ENCODE measurements at regions not wholly inside any gene's neighbourhood (a gene's known extent, or its start where the extent isn't known, plus 50 kb on each side); places are given as distances from the start of the nearest gene placed in this dataset.

DNA sequence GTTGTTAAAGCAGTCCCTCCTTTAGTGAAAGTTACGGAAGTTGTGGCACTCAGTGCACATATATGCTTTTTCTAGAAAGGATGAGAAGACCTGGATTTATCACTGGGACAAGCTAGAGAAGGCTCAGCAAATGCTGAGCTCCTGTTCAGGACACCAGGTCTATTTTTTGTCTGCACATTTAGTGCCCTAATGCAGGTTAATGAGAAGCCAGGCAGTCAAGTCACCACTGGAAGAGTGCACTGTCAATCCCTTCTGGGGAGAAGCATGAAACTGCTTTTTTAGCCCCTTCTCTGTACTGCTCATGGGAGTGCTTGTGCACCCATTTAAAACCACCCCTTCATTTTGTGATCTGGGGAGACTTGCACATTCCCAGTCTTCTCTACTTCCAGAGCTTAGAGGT is 624.1 kb upstream of the USP24 start:
- DNase-seq (ENCODE audit: low read depth in 2 of 2): no peak
- no peak overlapping the region for H3K4me2 ChIP-seq (ENCODE audit: extremely low read depth, insufficient read depth, low read length)
- H3K36me3 ChIP-seq (ENCODE audit: control insufficient read depth, insufficient read depth, low read length): no peaks in the 10 kb centered on the region
- H3K27ac ChIP-seq (ENCODE audit: insufficient read depth, low read length): no peak overlapping the region
- no peak overlapping the region for H2AFZ ChIP-seq (ENCODE audit: low read length)
- no peak overlapping the region for H3K9ac ChIP-seq (ENCODE audit: insufficient read depth, low read length)
- H3K4me1 ChIP-seq (ENCODE audit: control insufficient read depth, extremely low read depth, insufficient read depth, low read length): peaks cover 2% of the 10 kb centered on the region
- no peaks in the 10 kb centered on the region for H3K79me2 ChIP-seq (ENCODE audit: control insufficient read depth, insufficient read depth, low read length)
- no peaks in the 10 kb centered on the region for H3K27me3 ChIP-seq (ENCODE audit: control insufficient read depth, insufficient read depth, low read length)
- no peaks in the 10 kb centered on the region for H4K20me1 ChIP-seq (ENCODE audit: control insufficient read depth, extremely low read depth, insufficient read depth, low read length)
- no peak overlapping the region for H3K4me3 ChIP-seq (replicated peaks in 1 of 4; ENCODE audit: control extremely low read depth in 1 of 4, insufficient read depth in 1 of 4, low read depth in 3 of 4, low read length in 4 of 4)
- no peak for TF ChIP-seq EZH2 (IDR thresholded peaks at IDR 0.05; ENCODE audit: low read length, missing control alignments)
- TF ChIP-seq, protein P1, sequence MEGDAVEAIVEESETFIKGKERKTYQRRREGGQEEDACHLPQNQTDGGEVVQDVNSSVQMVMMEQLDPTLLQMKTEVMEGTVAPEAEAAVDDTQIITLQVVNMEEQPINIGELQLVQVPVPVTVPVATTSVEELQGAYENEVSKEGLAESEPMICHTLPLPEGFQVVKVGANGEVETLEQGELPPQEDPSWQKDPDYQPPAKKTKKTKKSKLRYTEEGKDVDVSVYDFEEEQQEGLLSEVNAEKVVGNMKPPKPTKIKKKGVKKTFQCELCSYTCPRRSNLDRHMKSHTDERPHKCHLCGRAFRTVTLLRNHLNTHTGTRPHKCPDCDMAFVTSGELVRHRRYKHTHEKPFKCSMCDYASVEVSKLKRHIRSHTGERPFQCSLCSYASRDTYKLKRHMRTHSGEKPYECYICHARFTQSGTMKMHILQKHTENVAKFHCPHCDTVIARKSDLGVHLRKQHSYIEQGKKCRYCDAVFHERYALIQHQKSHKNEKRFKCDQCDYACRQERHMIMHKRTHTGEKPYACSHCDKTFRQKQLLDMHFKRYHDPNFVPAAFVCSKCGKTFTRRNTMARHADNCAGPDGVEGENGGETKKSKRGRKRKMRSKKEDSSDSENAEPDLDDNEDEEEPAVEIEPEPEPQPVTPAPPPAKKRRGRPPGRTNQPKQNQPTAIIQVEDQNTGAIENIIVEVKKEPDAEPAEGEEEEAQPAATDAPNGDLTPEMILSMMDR (conservative IDR thresholded peaks at IDR 0.05 in 1 of 2, IDR thresholded peaks at IDR 0.05 in 1 of 2; ENCODE audit: low read depth in 1 of 2, low read length in 2 of 2): no peak
- H3K9me3 ChIP-seq (ENCODE audit: control insufficient read depth, insufficient read depth, low read depth, low read length): no peaks in the 10 kb centered on the region

DNA sequence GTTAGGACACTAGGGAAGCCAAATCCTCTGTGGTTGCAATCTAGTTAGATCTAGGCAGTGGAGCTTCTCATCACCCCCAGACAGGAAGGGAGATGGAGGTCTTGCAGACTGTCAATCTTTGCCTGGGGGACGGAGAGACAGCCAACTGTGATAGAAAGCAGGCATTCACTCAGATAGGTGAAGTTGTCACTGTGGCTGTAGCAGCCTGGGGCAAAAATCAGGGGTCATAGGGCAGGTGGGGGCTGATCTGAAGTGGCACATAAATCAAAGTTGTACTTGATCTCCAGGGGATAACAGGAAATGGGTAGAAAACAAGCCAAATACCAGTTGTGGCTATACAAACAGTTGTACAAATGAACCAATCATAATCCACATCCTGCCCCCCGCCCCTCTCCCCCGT is 620.9 kb upstream of the USP24 start:
- TF ChIP-seq, protein P1 (conservative IDR thresholded peaks at IDR 0.05 in 1 of 2, IDR thresholded peaks at IDR 0.05 in 1 of 2; ENCODE audit: low read depth in 1 of 2, low read length in 2 of 2): no peak
- TF ChIP-seq EZH2 (IDR thresholded peaks at IDR 0.05; ENCODE audit: low read length, missing control alignments): no peak
- no peak overlapping the region for H3K27ac ChIP-seq (ENCODE audit: insufficient read depth, low read length)
- no peaks in the 10 kb centered on the region for H3K27me3 ChIP-seq (ENCODE audit: control insufficient read depth, insufficient read depth, low read length)
- no peak overlapping the region for H3K4me3 ChIP-seq (replicated peaks in 1 of 4; ENCODE audit: control extremely low read depth in 1 of 4, insufficient read depth in 1 of 4, low read depth in 3 of 4, low read length in 4 of 4)
- DNase-seq (ENCODE audit: low read depth in 2 of 2): no peak
- H3K9ac ChIP-seq (ENCODE audit: insufficient read depth, low read length): no peak overlapping the region
- no peak overlapping the region for H2AFZ ChIP-seq (ENCODE audit: low read length)
- no peaks in the 10 kb centered on the region for H3K79me2 ChIP-seq (ENCODE audit: control insufficient read depth, insufficient read depth, low read length)
- H3K4me2 ChIP-seq (ENCODE audit: extremely low read depth, insufficient read depth, low read length): no peak overlapping the region
- peaks cover 14% of the 10 kb centered on the region for H3K4me1 ChIP-seq (ENCODE audit: control insufficient read depth, extremely low read depth, insufficient read depth, low read length)
- no peaks in the 10 kb centered on the region for H4K20me1 ChIP-seq (ENCODE audit: control insufficient read depth, extremely low read depth, insufficient read depth, low read length)
- no peaks in the 10 kb centered on the region for H3K36me3 ChIP-seq (ENCODE audit: control insufficient read depth, insufficient read depth, low read length)
- no peaks in the 10 kb centered on the region for H3K9me3 ChIP-seq (ENCODE audit: control insufficient read depth, insufficient read depth, low read depth, low read length)

DNA sequence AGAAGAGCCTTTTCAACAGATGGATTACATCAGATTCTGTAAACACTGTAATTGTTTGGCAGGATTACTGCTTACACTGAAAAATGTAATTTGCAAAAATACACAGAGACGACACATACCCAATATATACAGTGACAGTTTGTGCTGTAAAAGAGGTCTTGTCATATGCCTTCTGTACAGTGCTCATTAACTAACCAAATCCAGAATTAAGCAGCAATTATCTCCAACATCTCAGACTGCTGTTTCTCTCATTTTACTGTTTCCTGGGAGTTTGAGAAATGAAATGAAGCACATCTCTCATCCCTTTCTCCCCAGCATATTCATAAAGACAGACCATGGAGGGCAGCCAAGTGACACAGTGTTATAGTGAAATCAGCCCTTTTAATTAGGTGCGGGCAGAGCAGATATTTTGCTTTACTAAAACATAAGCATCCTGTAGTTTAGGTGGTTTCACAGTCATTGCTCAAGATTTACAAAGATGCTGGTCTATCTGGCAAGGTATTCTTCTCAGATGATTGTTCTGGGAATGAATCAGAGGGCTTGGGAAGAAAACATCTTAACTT is 618.4 kb upstream of the USP24 start:
- Histone ChIP-seq H3K36me3 (ENCODE audit: control insufficient read depth, insufficient read depth, low read length) (no peaks in the 10 kb centered on the region), H3K9me3 (ENCODE audit: control insufficient read depth, insufficient read depth, low read depth, low read length) (no peaks in the 10 kb centered on the region), H3K27ac (ENCODE audit: insufficient read depth, low read length) (peak overlapping the region; percentile 31), H3K4me1 (ENCODE audit: control insufficient read depth, extremely low read depth, insufficient read depth, low read length) (peaks cover 14% of the 10 kb centered on the region), H3K4me3 (replicated peaks in 1 of 4; ENCODE audit: control extremely low read depth in 1 of 4, insufficient read depth in 1 of 4, low read depth in 3 of 4, low read length in 4 of 4) (no peak overlapping the region), H4K20me1 (ENCODE audit: control insufficient read depth, extremely low read depth, insufficient read depth, low read length) (no peaks in the 10 kb centered on the region), H3K79me2 (ENCODE audit: control insufficient read depth, insufficient read depth, low read length) (no peaks in the 10 kb centered on the region), H3K27me3 (ENCODE audit: control insufficient read depth, insufficient read depth, low read length) (no peaks in the 10 kb centered on the region), H3K9ac (ENCODE audit: insufficient read depth, low read length) (no peak overlapping the region), H2AFZ (ENCODE audit: low read length) (no peak overlapping the region), H3K4me2 (ENCODE audit: extremely low read depth, insufficient read depth, low read length) (peak overlapping the region; percentile 46)
- TF ChIP-seq, protein P1 (conservative IDR thresholded peaks at IDR 0.05 in 1 of 2, IDR thresholded peaks at IDR 0.05 in 1 of 2; ENCODE audit: low read depth in 1 of 2, low read length in 2 of 2): no peak
- TF ChIP-seq EZH2 (IDR thresholded peaks at IDR 0.05; ENCODE audit: low read length, missing control alignments): no peak
- DNase-seq (ENCODE audit: low read depth in 2 of 2): peak; percentile 86 to 89
